Prostate gland (tissue), 1 donor: ENCODE measurements at regions not wholly inside any gene's neighbourhood (a gene's known extent, or its start where the extent isn't known, plus 50 kb on each side); places are given as distances from the start of the nearest gene placed in this dataset.

Experiments
- POLR2A ChIP-seq: fragments of 450-650 bp; IDR thresholded peaks from one replicate; pipeline ENCODE4 v1.6.1; 2016; ENCODE audit warnings: antibody characterized with exemption, mild to moderate bottlenecking
- POLR2AphosphoS5 ChIP-seq: sonication (generic); formaldehyde crosslinking; IDR thresholded peaks from one replicate; pipeline ENCODE4 v1.6.1; 2017; ENCODE audit warnings: antibody characterized with exemption

DNA sequence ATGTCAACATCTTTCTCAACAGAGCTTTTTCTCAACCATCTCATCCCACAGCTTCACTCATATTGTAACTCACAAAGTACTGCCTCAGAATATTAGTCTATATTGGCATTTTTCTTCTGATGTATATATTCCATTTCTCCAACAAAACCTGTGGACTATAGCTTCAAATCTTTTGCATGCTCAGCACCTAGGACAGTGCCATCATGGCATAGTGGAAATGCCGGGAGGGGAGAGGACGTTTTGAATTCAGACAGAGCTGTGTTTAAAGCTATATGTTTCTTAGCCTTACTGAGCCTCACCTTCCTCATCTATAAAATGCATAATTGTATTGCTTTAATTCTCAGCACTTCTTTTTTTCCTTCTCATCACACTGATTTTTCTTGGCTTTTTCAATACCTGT lies 452.6 kb downstream of the GALC start:
- TF ChIP-seq POLR2A, result no peak
- no peak for TF ChIP-seq POLR2AphosphoS5
